ENCODE measurements at regions not wholly inside any gene's neighbourhood (a gene's known extent, or its start where the extent isn't known, plus 50 kb on each side); places are given as distances from the start of the nearest gene placed in this dataset.
"Not testable (repeated sequence)": the region's sequence is repeated elsewhere in the genome, so short reads cannot be mapped to it uniquely, and the experiment has no call there.

- TF ChIP-seq CTCF (IDR thresholded peaks at IDR 0.05; ENCODE audit: low read length, missing control alignments) = no peak
- H3K4me3 ChIP-seq (replicated peaks; ENCODE audit: low read depth, low read length) = no peak overlapping the region
- no peak for DNase-seq (ENCODE audit: low read depth)
These were observed 1500.8 kb upstream of the DEFB115 start for GRCh38 chr20:29756664-29757063.

- H3K4me3 ChIP-seq (replicated peaks; ENCODE audit: low read depth, low read length); DNase-seq (ENCODE audit: low read depth): not testable (repeated sequence)
These were observed 1495.7 kb upstream of the DEFB115 start for GRCh38 chr20:29761621-29762385.

- H3K4me3 ChIP-seq (replicated peaks; ENCODE audit: low read depth, low read length) = no peak overlapping the region
- TF ChIP-seq CTCF (IDR thresholded peaks at IDR 0.05; ENCODE audit: low read length, missing control alignments) = no peak
- no peak for DNase-seq (ENCODE audit: low read depth)
These were observed 1494.8 kb upstream of the DEFB115 start for GRCh38 chr20:29762620-29763019.

- DNase-seq (ENCODE audit: low read depth) = no peak
- no peak for TF ChIP-seq CTCF (IDR thresholded peaks at IDR 0.05; ENCODE audit: low read length, missing control alignments)
- no peak overlapping the region for H3K4me3 ChIP-seq (replicated peaks; ENCODE audit: low read depth, low read length)
These were observed 1493.5 kb upstream of the DEFB115 start for GRCh38 chr20:29763821-29764511.

- peak; percentile 17 for DNase-seq (ENCODE audit: low read depth)
- peak; percentile 17 for TF ChIP-seq CTCF (IDR thresholded peaks at IDR 0.05; ENCODE audit: low read length, missing control alignments)
- not testable (repeated sequence) for H3K4me3 ChIP-seq (replicated peaks; ENCODE audit: low read depth, low read length)
These were observed 1492.4 kb upstream of the DEFB115 start for GRCh38 chr20:29764922-29765610.

GRCh38 chr20:29778033-29778432, 1479.4 kb upstream of the DEFB115 start:
- H3K4me3 ChIP-seq (replicated peaks; ENCODE audit: low read depth, low read length); DNase-seq (ENCODE audit: low read depth): not testable (repeated sequence)

GRCh38 chr20:29781217-29781616, 1476.2 kb upstream of the DEFB115 start:
- H3K4me3 ChIP-seq (replicated peaks; ENCODE audit: low read depth, low read length); DNase-seq (ENCODE audit: low read depth): not testable (repeated sequence)

GRCh38 chr20:29781891-29782290, 1475.6 kb upstream of the DEFB115 start:
- DNase-seq (ENCODE audit: low read depth); H3K4me3 ChIP-seq (replicated peaks; ENCODE audit: low read depth, low read length): not testable (repeated sequence)

GRCh38 chr20:29787456-29787855, 1470.0 kb upstream of the DEFB115 start:
- H3K4me3 ChIP-seq (replicated peaks; ENCODE audit: low read depth, low read length); DNase-seq (ENCODE audit: low read depth): not testable (repeated sequence)
